Right cardiac atrium (tissue), 5 donors: ENCODE measurements at regions not wholly inside any gene's neighbourhood (a gene's known extent, or its start where the extent isn't known, plus 50 kb on each side); places are given as distances from the start of the nearest gene placed in this dataset.

Experiments
- ATAC-seq, 2 donors: fragments of 200-7000 bp; cut with Tn5 transposase; one replicate each; pipeline versions ENCODE4 v1.8.0 to v1.9.1; 2020; ENCODE audit warnings: moderate library complexity in 2 of 2, mild to moderate bottlenecking in 1 of 2
- DNase-seq, 3 donors: peaks; one replicate each; pipeline ENCODE4 v3.0.0-alpha.2; 2020
- H3K27ac ChIP-seq: one replicate; pipeline ENCODE4 v1.5.1; 2013; ENCODE audit warnings: mild to moderate bottlenecking, low read length, control low read depth, moderate library complexity
- H3K27me3 ChIP-seq: one replicate; pipeline ENCODE4 v1.6.1; 2013; ENCODE audit not compliant: control insufficient read depth, insufficient read depth
- H3K4me1 ChIP-seq: one replicate; pipeline ENCODE4 v1.6.1; 2013; ENCODE audit warnings: low read length; ENCODE audit not compliant: control insufficient read depth, insufficient read depth
- H3K4me3 ChIP-seq: one replicate; pipeline ENCODE4 v1.5.1; 2013; ENCODE audit warnings: low read length, control low read depth
- H3K9me3 ChIP-seq: one replicate; pipeline ENCODE4 v1.6.1; 2013; ENCODE audit warnings: low read length; ENCODE audit not compliant: control insufficient read depth
- WGBS: extraction: QIAGEN DNeasy Blood & Tissue Kit; methylation state at CpG from one replicate; pipeline ENCODE4 v1.1.7; 2013; 5-methylcytosine and 5-hydroxymethylcytosine counted together
- intact Hi-C, 4 donors: fragments of 100-400 bp; cut with DNase I; formaldehyde crosslinking; loops; one replicate each; pipeline versions ENCODE4 v1.11.0 to v1.14.0; 2022 to 2023
- donor health status: healthy with polysubstance abuse.
- donor health status: DM: no; HTN: yes; CAD: no.
- donor health status: DM: no; HTN: no; CAD: no.
- donor health status: DM: no; HTN: yes; CAD: no; lungs with severe emphysema.
- donor health status: DM: yes; HTN: yes; CAD: no.

- no peak overlapping the region for H3K27ac ChIP-seq
- H3K27me3 ChIP-seq, result no peaks in the 10 kb centered on the region
- no peak overlapping the region for H3K4me3 ChIP-seq
- ATAC-seq (no peak), DNase-seq (no peak)
- 95% methylated on average over 2 of the region's 2 CpGs for WGBS
- intact Hi-C loops, result no loop called here
- H3K4me1 ChIP-seq, result no peaks in the 10 kb centered on the region
- no peaks in the 10 kb centered on the region for H3K9me3 ChIP-seq
Observed at GRCh38 chr1:239732770-239733169, 346.4 kb downstream of the CHRM3 start.

GRCh38 chr1:239733995-239734394, 347.6 kb downstream of the CHRM3 start:
- H3K9me3 ChIP-seq, result no peaks in the 10 kb centered on the region
- no peaks in the 10 kb centered on the region for H3K27me3 ChIP-seq
- no peak overlapping the region for H3K4me3 ChIP-seq
- 68% methylated on average over 3 of the region's 3 CpGs for WGBS
- DNase-seq, result no peak
- no peak overlapping the region for H3K27ac ChIP-seq
- no peak for ATAC-seq
- intact Hi-C loops, result no loop called here
- H3K4me1 ChIP-seq, result no peaks in the 10 kb centered on the region

- DNase-seq (no peak), ATAC-seq (no peak)
- Histone ChIP-seq H3K9me3 (no peaks in the 10 kb centered on the region), H3K4me1 (no peaks in the 10 kb centered on the region), H3K27me3 (no peaks in the 10 kb centered on the region), H3K27ac (no peak overlapping the region), H3K4me3 (no peak overlapping the region)
- intact Hi-C loops, result no loop called here
- 15% methylated on average over 2 of the region's 2 CpGs for WGBS
Observed at GRCh38 chr1:239735111-239735510, 348.7 kb downstream of the CHRM3 start.

- H3K27me3 ChIP-seq, result no peaks in the 10 kb centered on the region
- intact Hi-C loops, result no loop called here
- H3K27ac ChIP-seq, result no peak overlapping the region
- no peak overlapping the region for H3K4me3 ChIP-seq
- no peaks in the 10 kb centered on the region for H3K4me1 ChIP-seq
- no peak for DNase-seq
- no peaks in the 10 kb centered on the region for H3K9me3 ChIP-seq
- WGBS, result 72% methylated on average over 2 of the region's 2 CpGs
- ATAC-seq, result no peak
Observed at GRCh38 chr1:239736479-239736878, 350.1 kb downstream of the CHRM3 start.

GRCh38 chr1:239739375-239739774, 352.3 kb upstream of the FMN2 start:
- H3K9me3 ChIP-seq, result no peaks in the 10 kb centered on the region
- intact Hi-C loops, result no loop called here
- 79% methylated on average over 2 of the region's 2 CpGs for WGBS
- H3K27ac ChIP-seq, result no peak overlapping the region
- H3K4me1 ChIP-seq, result no peaks in the 10 kb centered on the region
- no peaks in the 10 kb centered on the region for H3K27me3 ChIP-seq
- DNase-seq (no peak), ATAC-seq (no peak)
- no peak overlapping the region for H3K4me3 ChIP-seq

- Histone ChIP-seq H3K27ac (no peak overlapping the region), H3K9me3 (no peaks in the 10 kb centered on the region), H3K27me3 (no peaks in the 10 kb centered on the region), H3K4me1 (no peaks in the 10 kb centered on the region), H3K4me3 (no peak overlapping the region)
- ATAC-seq, result no peak
- no peak for DNase-seq
- intact Hi-C loops, result no loop called here
- WGBS, result 67% methylated on average over 2 of the region's 2 CpGs
Observed at GRCh38 chr1:239739919-239740318, 351.8 kb upstream of the FMN2 start.

- 82% methylated on average over 6 of the region's 6 CpGs for WGBS
- intact Hi-C loops, result no loop called here
- ATAC-seq (no peak), DNase-seq (no peak)
- Histone ChIP-seq H3K27ac (no peak overlapping the region), H3K27me3 (no peaks in the 10 kb centered on the region), H3K9me3 (no peaks in the 10 kb centered on the region), H3K4me1 (no peaks in the 10 kb centered on the region), H3K4me3 (no peak overlapping the region)
Observed at GRCh38 chr1:239742416-239743109, 349.1 kb upstream of the FMN2 start.

- Histone ChIP-seq H3K27ac (no peak overlapping the region), H3K9me3 (no peaks in the 10 kb centered on the region), H3K4me1 (no peaks in the 10 kb centered on the region), H3K27me3 (no peaks in the 10 kb centered on the region), H3K4me3 (no peak overlapping the region)
- intact Hi-C loops, result no loop called here
- DNase-seq (no peak), ATAC-seq (no peak)
- WGBS, result 58% methylated on average over 3 of the region's 3 CpGs
Observed at GRCh38 chr1:239744851-239745250, 346.8 kb upstream of the FMN2 start.

GRCh38 chr1:239755107-239755912, 336.4 kb upstream of the FMN2 start:
- intact Hi-C loops, result no loop called here
- Histone ChIP-seq H3K9me3 (no peaks in the 10 kb centered on the region), H3K27ac (no peak overlapping the region), H3K4me1 (no peaks in the 10 kb centered on the region), H3K4me3 (no peak overlapping the region), H3K27me3 (no peaks in the 10 kb centered on the region)
- no peak for DNase-seq
- 81% methylated on average over 2 of the region's 2 CpGs for WGBS
- ATAC-seq, result no peak

GRCh38 chr1:239757716-239758115, 334.0 kb upstream of the FMN2 start:
- Histone ChIP-seq H3K27me3 (no peaks in the 10 kb centered on the region), H3K9me3 (no peaks in the 10 kb centered on the region), H3K27ac (no peak overlapping the region), H3K4me3 (no peak overlapping the region), H3K4me1 (no peaks in the 10 kb centered on the region)
- 87% methylated on average over 2 of the region's 2 CpGs for WGBS
- intact Hi-C loops, result no loop called here
- ATAC-seq (no peak), DNase-seq (no peak)

GRCh38 chr1:239758756-239759155, 332.9 kb upstream of the FMN2 start:
- WGBS, result 89% methylated on average over 3 of the region's 3 CpGs
- ATAC-seq (no peak), DNase-seq (no peak)
- H3K27ac ChIP-seq, result no peak overlapping the region
- H3K27me3 ChIP-seq, result no peaks in the 10 kb centered on the region
- H3K9me3 ChIP-seq, result no peaks in the 10 kb centered on the region
- H3K4me3 ChIP-seq, result no peak overlapping the region
- no peaks in the 10 kb centered on the region for H3K4me1 ChIP-seq
- intact Hi-C loops, result no loop called here
